Gastrocnemius medialis (tissue), 4 donors: ENCODE measurements at regions not wholly inside any gene's neighbourhood (a gene's known extent, or its start where the extent isn't known, plus 50 kb on each side); places are given as distances from the start of the nearest gene placed in this dataset.

ENCODE experiments used
- ATAC-seq, 2 donors: fragments of 150-250 bp; one replicate each; pipeline ENCODE4 v1.9.1; 2016
- DNase-seq, 2 donors: peaks; one replicate each; pipeline ENCODE4 v3.0.0-alpha.2; 2019
- H3K27ac ChIP-seq, 4 donors: fragments of 200-600 bp; sonication (generic); 1 replicate in 1 of 4; 2 replicates in 3 of 4; pipeline ENCODE4 v1.5.1; 2016 to 2018; ENCODE audit warnings: mild to moderate bottlenecking in 2 of 4, moderate library complexity in 1 of 4
- H3K27me3 ChIP-seq, 3 donors: fragments of 200-600 bp; sonication (generic) in 2 of 3; 1 replicate in 1 of 3; 2 replicates in 2 of 3; pipeline versions ENCODE4 v1.5.1 to v1.6.0; 2016 to 2019; ENCODE audit warnings: mild to moderate bottlenecking in 1 of 3, moderate library complexity in 1 of 3
- H3K36me3 ChIP-seq, 2 donors: fragments of 200-600 bp; sonication (generic) in 1 of 2; one replicate each; pipeline ENCODE4 v1.5.1; 2017 to 2018
- H3K4me1 ChIP-seq, 2 donors: fragments of 200-600 bp; sonication (generic) in 1 of 2; one replicate each; pipeline ENCODE4 v1.5.1; 2016 to 2017; ENCODE audit warnings: mild to moderate bottlenecking in 2 of 2
- H3K4me3 ChIP-seq, 4 donors: fragments of 200-600 bp; sonication (generic) in 3 of 4; 1 replicate in 1 of 4; 2 replicates in 3 of 4; pipeline ENCODE4 v1.5.1; 2016 to 2019; ENCODE audit warnings: mild to moderate bottlenecking in 2 of 4
- H3K9me3 ChIP-seq, 3 donors: fragments of 200-600 bp; sonication (generic) in 2 of 3; 1 replicate in 1 of 3; 2 replicates in 2 of 3; pipeline ENCODE4 v1.5.1; 2016 to 2019
- CTCF ChIP-seq, 5 experiments: fragments of 450-650 bp in 3 of 5; fragments of 200-600 bp in 2 of 5; sonication (generic) in 2 of 5; IDR thresholded peaks in 4 of 5; conservative IDR thresholded peaks in 1 of 5; 1 replicate in 4 of 5; 2 replicates in 1 of 5; pipeline ENCODE4 v1.5.1; 2016 to 2019; ENCODE audit warnings: antibody characterized with exemption in 5 of 5, mild to moderate bottlenecking in 3 of 5, moderate library complexity in 3 of 5
- POLR2A ChIP-seq, 2 donors: fragments of 450-650 bp; IDR thresholded peaks; one replicate each; pipeline ENCODE4 v1.6.1; 2017; ENCODE audit warnings: antibody characterized with exemption in 2 of 2, mild to moderate bottlenecking in 2 of 2, moderate library complexity in 2 of 2
- in situ Hi-C, 4 donors: fragments of 200-750 bp; cut with MboI; loops; one replicate each; pipeline versions ENCODE4 v1.15.0 to v1.8.0; 2017; ENCODE audit warnings: low sequenced_read_pairs in 4 of 4
- intact Hi-C: fragments of 100-400 bp; cut with DNase I; formaldehyde crosslinking; loops from one replicate; pipeline ENCODE4 v1.15.1; 2023; ENCODE audit warnings: low total_unique reads

- in situ Hi-C loops, result no loop called here
- no peak for ATAC-seq
- TF ChIP-seq POLR2A (IDR thresholded peaks at IDR 0.05), result no peak
- no peak for TF ChIP-seq CTCF (IDR thresholded peaks at IDR 0.05 in 4 of 5, conservative IDR thresholded peaks at IDR 0.05 in 1 of 5)
These were observed 167.8 kb downstream of the ETS2 start for GRCh38 chr21:38973552-38973951.

GRCh38 chr21:38972078-38972477 lies 166.3 kb downstream of the ETS2 start:
- DNase-seq, result no peak
- Histone ChIP-seq H3K27ac (no peak overlapping the region), H3K9me3 (no peaks in the 10 kb centered on the region), H3K27me3 (no peaks in the 10 kb centered on the region), H3K36me3 (no peaks in the 10 kb centered on the region), H3K4me1 (no peaks in the 10 kb centered on the region), H3K4me3 (no peak overlapping the region)
- TF ChIP-seq POLR2A (IDR thresholded peaks at IDR 0.05), result no peak
- TF ChIP-seq CTCF (IDR thresholded peaks at IDR 0.05 in 4 of 5, conservative IDR thresholded peaks at IDR 0.05 in 1 of 5), result no peak
- no peak for ATAC-seq
- intact Hi-C loops, result no loop called here
- in situ Hi-C loops, result no loop called here

More at GRCh38 chr21:38973552-38973951, 167.8 kb downstream of the ETS2 start:
- H3K27ac ChIP-seq, result no peak overlapping the region
- no peaks in the 10 kb centered on the region for H3K4me1 ChIP-seq
- no peaks in the 10 kb centered on the region for H3K27me3 ChIP-seq
- no peak for DNase-seq
- no peaks in the 10 kb centered on the region for H3K36me3 ChIP-seq
- H3K4me3 ChIP-seq, result no peak overlapping the region
- H3K9me3 ChIP-seq, result no peaks in the 10 kb centered on the region
- intact Hi-C loops, result no loop called here

- Histone ChIP-seq H3K4me1 (no peaks in the 10 kb centered on the region), H3K4me3 (no peak overlapping the region), H3K9me3 (no peaks in the 10 kb centered on the region), H3K27ac (no peak overlapping the region), H3K36me3 (no peaks in the 10 kb centered on the region), H3K27me3 (no peaks in the 10 kb centered on the region)
- intact Hi-C loops (no loop called here), in situ Hi-C loops (no loop called here)
- TF ChIP-seq CTCF (IDR thresholded peaks at IDR 0.05 in 4 of 5, conservative IDR thresholded peaks at IDR 0.05 in 1 of 5), result no peak
- ATAC-seq (no peak), DNase-seq (no peak)
These were observed 165.0 kb downstream of the ETS2 start for GRCh38 chr21:38970765-38971164.

GRCh38 chr21:38968887-38969543 lies 163.3 kb downstream of the ETS2 start:
- ATAC-seq (no peak), DNase-seq (no peak)
- in situ Hi-C loops (no loop called here), intact Hi-C loops (no loop called here)
- Histone ChIP-seq H3K27ac (no peak overlapping the region), H3K27me3 (no peaks in the 10 kb centered on the region), H3K9me3 (no peaks in the 10 kb centered on the region), H3K4me1 (peaks cover 4% of the 10 kb centered on the region in 2 donors), H3K36me3 (no peaks in the 10 kb centered on the region), H3K4me3 (no peak overlapping the region)
- TF ChIP-seq CTCF (IDR thresholded peaks at IDR 0.05 in 4 of 5, conservative IDR thresholded peaks at IDR 0.05 in 1 of 5) (no peak), POLR2A (IDR thresholded peaks at IDR 0.05) (no peak)
